OCI-LY1 (cell line): ENCODE measurements at regions not wholly inside any gene's neighbourhood (a gene's known extent, or its start where the extent isn't known, plus 50 kb on each side); places are given as distances from the start of the nearest gene placed in this dataset.
"Not testable (repeated sequence)": the region's sequence is repeated elsewhere in the genome, so short reads cannot be mapped to it uniquely, and the experiment has no call there.

Experiments
- H2AFZ ChIP-seq: fragments of 200-600 bp; sonication (generic), shearing (Covaris generic); 2 replicates; pipeline ENCODE4 v1.6.0; 2014; ENCODE audit warnings: antibody characterized with exemption, mild to moderate bottlenecking, low read length
- H3F3A ChIP-seq: fragments of 200-600 bp; sonication (generic), shearing (Covaris generic); 2 replicates; pipeline ENCODE4 v1.6.0; 2014; ENCODE audit warnings: mild to moderate bottlenecking, antibody characterized with exemption, low read length, moderate library complexity; ENCODE audit not compliant: insufficient read depth
- H3K27ac ChIP-seq: fragments of 200-600 bp; sonication (generic); 2 replicates; pipeline ENCODE4 v1.5.1; 2014; ENCODE audit warnings: low read length, mixed run types, mild to moderate bottlenecking, low read depth; ENCODE audit not compliant: poor library complexity, severe bottlenecking
- H3K27me3 ChIP-seq: fragments of 200-600 bp; sonication (generic); 2 replicates; pipeline ENCODE4 v1.6.0; 2014; ENCODE audit warnings: antibody characterized with exemption, mild to moderate bottlenecking, low read length, moderate library complexity; ENCODE audit not compliant: insufficient read depth
- H3K36me3 ChIP-seq: fragments of 200-600 bp; sonication (generic); 2 replicates; pipeline ENCODE4 v1.6.1; 2014; ENCODE audit warnings: mild to moderate bottlenecking, antibody characterized with exemption, low read length, moderate library complexity, mixed read lengths; ENCODE audit not compliant: insufficient read depth
- H3K4me1 ChIP-seq: fragments of 200-600 bp; sonication (generic); 2 replicates; pipeline ENCODE4 v1.5.1; 2014; ENCODE audit warnings: mild to moderate bottlenecking, low read length, moderate library complexity; ENCODE audit not compliant: insufficient read depth, severe bottlenecking
- H3K4me2 ChIP-seq: fragments of 200-600 bp; sonication (generic), shearing (Covaris generic); 2 replicates; pipeline ENCODE4 v1.6.1; 2014; ENCODE audit warnings: low read length
- H3K4me3 ChIP-seq: fragments of 200-600 bp; sonication (generic); 2 replicates; pipeline ENCODE4 v1.5.1; 2014; ENCODE audit warnings: low read length, low read depth, mild to moderate bottlenecking, mixed read lengths; ENCODE audit not compliant: poor library complexity, severe bottlenecking
- H3K79me2 ChIP-seq: fragments of 200-600 bp; shearing (Covaris generic); 2 replicates; pipeline ENCODE4 v1.6.1; 2016; ENCODE audit warnings: mixed run types, low read length, mixed read lengths; ENCODE audit not compliant: insufficient read depth
- H3K9ac ChIP-seq: fragments of 200-600 bp; sonication (generic), shearing (Covaris generic); 2 replicates; pipeline ENCODE4 v1.6.1; 2014; ENCODE audit warnings: mild to moderate bottlenecking, low read length, mixed read lengths
- H3K9me2 ChIP-seq: fragments of 200-600 bp; sonication (generic), shearing (Covaris generic); 2 replicates; pipeline ENCODE4 v1.6.1; 2014; ENCODE audit warnings: low read depth, mild to moderate bottlenecking, low read length, mixed read lengths
- H3K9me3 ChIP-seq: fragments of 200-600 bp; shearing (Covaris generic); 2 replicates; pipeline ENCODE4 v1.6.1; 2014; ENCODE audit warnings: low read length, mixed read lengths
- H4K20me1 ChIP-seq: fragments of 200-600 bp; sonication (generic), shearing (Covaris generic); 2 replicates; pipeline ENCODE4 v1.6.0; 2016; ENCODE audit warnings: mild to moderate bottlenecking, low read length; ENCODE audit not compliant: insufficient read depth
- CTCF ChIP-seq: fragments of 200-600 bp; sonication (generic), shearing (Covaris generic); IDR thresholded peaks from 2 replicates; pipeline ENCODE4 v1.5.1; 2017; ENCODE audit warnings: mild to moderate bottlenecking, antibody characterized with exemption, low read length, moderate library complexity, mixed read lengths
- EZH2 ChIP-seq: fragments of 200-600 bp; sonication (generic), shearing (Covaris generic); IDR thresholded peaks from 2 replicates; pipeline ENCODE4 v1.8.0; 2017; ENCODE audit warnings: borderline replicate concordance, mixed run types, mild to moderate bottlenecking, antibody characterized with exemption, low read length, moderate library complexity, mixed read lengths

- Histone ChIP-seq H3K9me3 (peaks cover 2% of the 10 kb centered on the region; the same call in 1 of the 2 replicates), H4K20me1 (no peaks in the 10 kb centered on the region), H3K36me3 (no peaks in the 10 kb centered on the region), H3K9me2 (no peaks in the 10 kb centered on the region), H3K4me2 (no peak overlapping the region), H3K9ac (no peak overlapping the region), H3K79me2 (no peaks in the 10 kb centered on the region), H3K27me3 (no peaks in the 10 kb centered on the region), H3K4me1 (peaks cover 15% of the 10 kb centered on the region), H3K27ac (no peak overlapping the region), H3F3A (no peaks in the 10 kb centered on the region), H2AFZ (no peak overlapping the region), H3K4me3 (no peak overlapping the region)
- TF ChIP-seq EZH2 (no peak), CTCF (no peak)
These were observed 156.2 kb downstream of the NFKBIZ start for GRCh38 chr3:102005551-102005950.

GRCh38 chr3:102006812-102007485, 157.6 kb downstream of the NFKBIZ start:
- H3K9me2 ChIP-seq = no peaks in the 10 kb centered on the region
- H3K4me1 ChIP-seq = peaks cover 5% of the 10 kb centered on the region
- no peaks in the 10 kb centered on the region for H4K20me1 ChIP-seq
- H3K79me2 ChIP-seq = no peaks in the 10 kb centered on the region
- no peaks in the 10 kb centered on the region for H3F3A ChIP-seq
- H3K36me3 ChIP-seq = no peaks in the 10 kb centered on the region
- no peaks in the 10 kb centered on the region for H3K27me3 ChIP-seq
- no peak overlapping the region for H3K4me2 ChIP-seq
- no peak overlapping the region for H2AFZ ChIP-seq
- H3K9ac ChIP-seq = no peak overlapping the region
- no peak overlapping the region for H3K27ac ChIP-seq
- H3K4me3 ChIP-seq = no peak overlapping the region
- H3K9me3 ChIP-seq = peaks cover 2% of the 10 kb centered on the region; the same call in 1 of the 2 replicates
- TF ChIP-seq CTCF (no peak), EZH2 (no peak)

GRCh38 chr3:102008436-102008835, 159.1 kb downstream of the NFKBIZ start:
- H3F3A ChIP-seq, H4K20me1 ChIP-seq, H3K27me3 ChIP-seq, H3K4me1 ChIP-seq, H3K4me2 ChIP-seq, H3K9ac ChIP-seq, H2AFZ ChIP-seq, H3K9me2 ChIP-seq, H3K4me3 ChIP-seq, H3K27ac ChIP-seq, H3K79me2 ChIP-seq, H3K36me3 ChIP-seq, H3K9me3 ChIP-seq: not testable (repeated sequence)

- no peak overlapping the region for H3K9ac ChIP-seq
- no peaks in the 10 kb centered on the region for H4K20me1 ChIP-seq
- no peak overlapping the region for H3K4me2 ChIP-seq
- no peak overlapping the region for H3K27ac ChIP-seq
- no peaks in the 10 kb centered on the region for H3K79me2 ChIP-seq
- H3F3A ChIP-seq = no peaks in the 10 kb centered on the region
- H3K27me3 ChIP-seq = no peaks in the 10 kb centered on the region
- no peaks in the 10 kb centered on the region for H3K36me3 ChIP-seq
- H3K4me1 ChIP-seq = peaks cover 4% of the 10 kb centered on the region
- H3K9me2 ChIP-seq = no peaks in the 10 kb centered on the region
- H2AFZ ChIP-seq = no peak overlapping the region
- H3K9me3 ChIP-seq = no peaks in the 10 kb centered on the region
- TF ChIP-seq EZH2 (no peak), CTCF (no peak)
- no peak overlapping the region for H3K4me3 ChIP-seq
These were observed 167.1 kb downstream of the NFKBIZ start for GRCh38 chr3:102016417-102016816.
